GM18511 (cell line): ENCODE measurements at regions not wholly inside any gene's neighbourhood (a gene's known extent, or its start where the extent isn't known, plus 50 kb on each side); places are given as distances from the start of the nearest gene placed in this dataset.
"Not testable (repeated sequence)": the region's sequence is repeated elsewhere in the genome, so short reads cannot be mapped to it uniquely, and the experiment has no call there.

ENCODE experiments used
- ATAC-seq: cut with Tn5 transposase; IDR thresholded peaks from one replicate; pipeline ENCODE4 v1.9.1; 2021; ENCODE audit warnings: mild to moderate bottlenecking, moderate library complexity; ENCODE audit not compliant: unreplicated experiment

DNA sequence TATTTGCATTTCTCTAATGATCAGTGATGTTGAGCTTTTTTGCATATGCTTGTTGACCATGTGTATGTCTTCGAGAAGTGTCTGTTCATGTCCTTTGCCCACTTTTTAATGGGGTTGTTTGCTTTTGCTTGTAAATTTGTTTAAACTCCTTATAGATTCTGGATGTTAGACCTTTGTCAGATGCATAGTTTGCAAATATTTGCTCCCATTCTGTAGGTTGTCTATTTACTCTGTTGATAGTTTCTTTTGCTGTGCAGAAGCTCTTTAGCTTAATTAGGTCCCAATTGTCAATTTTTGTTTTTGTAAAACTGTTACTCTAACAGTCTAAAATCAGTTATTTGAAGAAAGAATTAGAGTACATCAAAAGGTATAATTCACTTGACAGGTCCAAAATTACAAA, 160.6 kb downstream of the LRIG3 start:
- not testable (repeated sequence) for ATAC-seq

DNA sequence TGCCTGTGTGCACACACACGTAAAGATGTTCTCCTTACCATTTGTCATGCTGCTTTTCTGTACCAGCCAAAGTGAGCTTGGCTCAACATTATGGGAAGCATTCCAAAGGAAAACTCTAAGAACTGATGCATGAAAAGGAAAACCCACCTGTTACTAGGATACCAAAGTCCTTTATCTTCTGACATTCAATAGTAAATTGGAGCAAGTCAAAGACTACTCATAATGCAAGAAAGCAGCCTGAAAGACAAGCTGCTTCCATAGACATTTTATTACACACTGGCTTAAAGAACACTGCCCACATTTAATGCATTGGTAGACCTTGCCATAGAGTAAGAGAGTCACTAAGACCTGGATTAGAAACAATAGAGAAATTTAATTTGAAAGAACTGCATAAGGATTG, 159.0 kb downstream of the LRIG3 start:
- ATAC-seq: no peak

- peak; percentile 72 for ATAC-seq
These were observed 156.0 kb downstream of the LRIG3 start for GRCh38 chr12:58764100-58764953.

DNA sequence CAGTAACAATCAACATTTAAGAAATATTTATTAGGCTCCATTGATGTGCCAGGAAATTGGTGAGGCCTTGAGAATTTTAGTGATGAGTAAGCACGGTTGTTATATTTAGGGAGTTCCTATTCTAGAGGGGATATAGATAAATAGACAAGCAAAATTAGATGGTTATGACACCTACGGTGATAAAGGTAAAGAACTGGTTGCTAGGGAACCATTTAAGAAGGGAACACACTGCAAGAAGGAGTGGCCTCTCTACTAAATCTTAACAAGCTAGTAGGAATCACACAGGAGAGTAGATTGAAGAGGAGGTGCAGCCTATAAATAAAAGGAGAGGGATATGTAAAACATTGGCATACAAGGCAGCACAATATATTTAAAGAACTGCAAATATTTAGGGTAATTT, 155.2 kb downstream of the LRIG3 start:
- no peak for ATAC-seq

DNA sequence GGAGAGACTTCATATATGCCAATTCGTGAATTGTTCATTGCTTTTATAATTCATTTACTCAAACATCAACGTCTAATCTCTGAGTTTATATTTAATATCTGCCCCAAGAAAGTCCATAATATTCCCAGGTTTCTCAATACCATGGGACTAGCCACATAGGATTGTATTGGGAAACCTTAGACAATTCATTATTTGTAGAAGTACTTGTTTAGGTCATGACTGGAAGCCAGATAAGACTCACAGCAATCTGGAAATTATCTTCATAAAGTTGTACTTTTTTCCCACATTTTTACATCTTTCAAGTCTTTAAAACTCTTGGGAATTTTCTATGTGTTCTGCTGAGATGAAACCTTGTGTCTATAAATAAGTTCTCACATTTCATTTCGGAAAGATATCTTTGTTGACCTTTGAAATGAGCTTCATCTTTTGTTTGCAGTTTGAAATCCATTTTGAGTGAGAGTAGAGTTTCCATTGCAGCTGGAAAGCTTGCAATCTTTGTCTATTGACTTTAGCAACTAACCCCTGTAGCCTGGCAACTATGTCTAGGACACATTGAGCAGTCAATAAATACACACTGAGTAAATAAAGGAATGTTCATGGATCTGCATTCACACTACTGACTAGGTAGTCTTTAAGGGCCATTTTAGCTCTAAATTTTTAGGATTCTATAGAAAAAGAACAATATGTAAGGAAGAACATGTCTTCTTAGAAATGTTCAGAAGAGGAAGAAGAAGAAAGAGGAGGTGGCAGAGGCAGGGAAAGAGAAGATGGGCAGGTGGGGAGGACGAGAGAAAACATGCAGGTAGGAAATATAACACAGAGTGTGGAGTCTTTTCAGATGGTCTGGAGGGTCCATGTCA, 154.4 kb downstream of the LRIG3 start:
- no peak for ATAC-seq

DNA sequence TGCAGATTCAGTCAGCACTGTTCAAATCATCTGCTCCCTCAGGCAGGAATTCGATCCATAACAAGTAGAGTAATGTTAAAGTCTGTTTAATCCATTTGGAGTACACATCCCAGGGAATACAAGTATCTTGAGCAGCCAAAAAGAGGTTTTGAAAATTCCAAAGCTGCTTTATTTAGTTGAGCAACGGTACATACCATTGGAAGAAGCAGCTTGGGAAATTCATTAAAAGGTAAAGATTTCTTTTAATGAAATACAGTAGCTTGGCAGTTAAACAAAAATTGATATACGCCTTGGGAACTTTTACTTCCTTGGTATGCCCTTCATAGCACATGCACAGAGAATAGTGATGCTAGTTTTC, 153.8 kb downstream of the LRIG3 start:
- no peak for ATAC-seq

DNA sequence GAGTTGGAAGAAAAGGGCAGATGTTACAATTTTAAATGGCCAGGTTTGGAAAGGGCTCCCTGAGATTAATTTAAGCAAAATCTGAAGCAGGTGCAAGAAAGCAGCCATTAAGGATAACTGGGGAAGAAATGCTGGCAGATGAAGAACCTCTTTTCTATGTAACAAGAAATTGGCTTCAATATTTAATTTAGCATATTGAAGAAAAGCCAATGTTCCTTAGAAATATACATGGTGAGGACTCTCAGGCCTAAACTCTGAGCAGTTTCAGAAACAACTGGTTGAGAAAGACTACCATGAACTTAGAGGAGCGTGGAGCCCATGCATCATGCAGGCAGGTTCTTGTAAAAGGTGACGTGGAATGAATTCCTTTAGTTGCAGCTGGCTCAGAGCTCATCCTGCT, 152.8 kb downstream of the LRIG3 start:
- no peak for ATAC-seq

DNA sequence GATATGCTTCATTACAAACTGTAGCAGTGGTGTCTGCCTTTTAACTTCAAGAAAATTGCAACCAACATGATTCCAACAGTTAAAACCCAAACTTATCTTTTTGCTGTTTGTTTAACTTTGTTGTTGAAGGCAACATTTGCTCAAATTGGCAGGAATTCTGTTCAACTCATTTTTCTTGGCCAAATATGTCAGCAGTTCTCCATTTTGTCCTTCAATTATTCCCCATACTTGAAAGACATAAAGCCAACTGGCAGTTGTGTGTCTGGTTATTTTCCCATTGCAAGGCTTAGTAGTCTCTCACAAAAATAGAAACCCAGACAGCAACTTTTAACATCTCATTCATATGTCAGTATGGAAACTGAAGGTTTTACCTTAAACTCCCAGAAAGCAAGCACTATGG, 146.3 kb downstream of the LRIG3 start:
- no peak for ATAC-seq

DNA sequence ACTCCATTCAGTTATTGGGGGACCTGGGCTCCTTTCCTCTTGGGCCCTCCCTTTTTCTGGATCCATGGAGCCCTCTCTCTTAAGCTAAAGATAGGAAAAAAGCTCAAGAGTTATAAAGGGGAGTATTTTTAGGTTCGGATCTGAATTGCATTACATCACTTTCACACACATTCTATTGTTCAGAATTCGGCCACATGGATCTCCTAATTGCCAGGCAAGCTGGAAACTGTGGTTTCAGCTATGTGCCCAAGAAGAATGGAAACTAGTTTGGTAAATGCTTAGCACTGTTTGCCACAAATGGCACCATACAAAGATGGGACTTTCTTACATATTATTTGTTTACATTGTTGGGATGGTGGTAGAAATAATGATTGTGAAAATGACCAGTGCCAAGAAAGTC, 145.6 kb downstream of the LRIG3 start:
- no peak for ATAC-seq

DNA sequence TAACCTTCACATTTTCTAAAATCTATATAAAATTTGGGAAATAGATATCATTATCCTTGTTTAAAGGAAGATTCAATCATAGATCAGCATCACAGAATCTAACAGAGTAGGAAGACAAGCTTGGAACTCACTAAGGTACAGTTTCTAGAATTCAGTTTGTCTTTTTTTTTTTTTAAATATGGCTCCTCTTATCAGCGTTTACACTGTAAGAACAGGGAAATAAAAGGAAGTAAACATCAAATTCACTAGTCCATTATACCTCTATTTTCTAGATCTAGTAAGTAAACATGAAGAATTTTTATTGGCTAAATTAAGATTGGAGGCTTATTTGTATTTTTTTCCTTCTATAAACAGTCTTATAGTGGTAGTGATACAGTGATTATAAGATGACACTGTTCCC, 144.9 kb downstream of the LRIG3 start:
- no peak for ATAC-seq

DNA sequence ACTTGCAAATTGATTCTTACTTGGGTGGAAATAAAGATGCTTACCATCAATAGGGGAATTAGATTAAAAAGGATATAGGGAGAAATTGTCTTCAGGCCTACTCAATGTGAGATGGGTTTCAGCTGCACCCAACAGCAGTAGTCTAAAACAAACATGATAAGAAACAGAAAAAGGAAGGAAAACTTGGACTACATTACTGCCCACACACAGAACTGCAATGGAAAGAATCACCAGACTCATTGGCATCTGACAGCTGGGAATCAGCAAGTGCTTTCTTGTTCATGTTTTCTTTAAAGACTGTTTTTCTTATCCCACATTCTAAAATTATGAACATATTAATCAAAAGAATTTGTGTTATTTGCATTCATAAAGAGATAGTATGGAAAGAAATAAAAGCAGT, 144.2 kb downstream of the LRIG3 start:
- ATAC-seq: no peak

GRCh38 chr12:58777815-58778214, 142.5 kb downstream of the LRIG3 start:
- ATAC-seq: no peak

DNA sequence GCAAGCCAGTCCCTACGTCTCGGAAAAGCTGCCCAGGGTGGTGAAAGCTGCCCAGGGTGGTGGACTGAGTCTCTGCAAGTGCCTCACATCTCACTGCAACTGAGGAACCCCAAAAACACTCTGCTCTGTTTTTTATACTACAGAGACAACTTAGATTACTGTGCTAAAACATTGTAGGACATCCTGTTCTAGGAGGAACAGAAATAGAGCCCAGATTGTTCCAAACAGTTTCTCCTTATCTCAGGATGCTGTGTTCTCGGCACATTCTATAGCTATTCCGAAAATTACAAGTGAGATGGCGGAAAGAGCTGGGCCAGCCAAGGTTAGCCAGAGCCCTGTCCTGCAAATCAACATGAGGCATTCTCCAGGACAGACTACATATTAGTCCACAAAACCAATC, 138.7 kb downstream of the LRIG3 start:
- ATAC-seq: no peak

DNA sequence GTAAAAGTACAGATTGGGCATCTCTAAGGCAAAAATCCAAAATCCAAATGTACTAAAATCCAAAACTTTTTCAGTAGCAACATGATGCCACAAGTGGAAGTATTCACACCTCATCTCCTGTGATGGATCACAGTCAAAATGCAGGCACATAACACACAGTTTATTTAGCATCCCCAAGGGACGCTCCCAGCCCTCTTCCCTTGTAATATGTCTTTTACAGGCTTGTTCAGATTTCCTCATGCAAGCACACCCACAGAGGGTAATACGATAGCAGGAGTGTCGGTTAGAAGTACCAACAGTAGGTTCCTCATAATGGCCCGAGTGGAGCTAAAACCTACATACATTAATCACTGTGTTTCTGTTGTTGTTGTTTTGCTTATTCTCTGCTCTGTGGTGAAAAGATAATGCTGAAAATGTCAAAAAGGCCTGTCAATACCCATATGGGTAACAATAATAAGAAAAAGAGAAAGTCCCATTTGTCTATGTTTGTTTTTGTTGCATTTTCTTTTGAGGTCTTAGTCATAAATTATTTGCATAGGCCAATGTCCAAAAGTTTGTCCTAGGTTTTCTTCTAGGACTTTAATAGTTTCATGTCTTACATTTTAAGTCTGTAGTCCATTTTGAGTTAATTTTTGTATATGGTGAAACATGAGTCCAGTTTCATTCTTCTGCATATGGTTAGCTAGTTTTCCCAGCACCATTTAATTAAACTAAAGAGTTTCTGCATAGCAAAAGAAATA, 133.1 kb downstream of the LRIG3 start:
- ATAC-seq: no peak

GRCh38 chr12:58794859-58795258, 125.4 kb downstream of the LRIG3 start:
- ATAC-seq: no peak

DNA sequence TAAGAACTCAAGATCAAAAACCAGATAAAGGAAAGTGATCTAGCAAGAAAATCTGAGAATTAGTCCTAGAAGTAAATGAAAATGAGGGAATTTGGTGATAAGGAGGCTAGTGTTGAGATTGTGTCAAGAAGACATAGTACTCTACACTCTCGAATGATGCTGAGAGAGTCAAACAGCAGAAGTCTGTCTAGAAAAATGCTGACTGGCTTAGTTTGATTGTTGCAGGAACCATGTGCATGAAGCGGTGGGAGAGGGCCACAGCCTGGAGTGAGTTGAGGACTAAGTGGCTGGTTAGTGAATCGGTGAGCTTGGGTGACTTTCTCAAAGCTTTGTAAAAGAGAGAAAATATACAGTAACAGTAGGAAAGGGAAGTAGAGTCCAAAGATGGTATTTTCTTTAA, 124.5 kb downstream of the LRIG3 start:
- no peak for ATAC-seq

GRCh38 chr12:58801986-58802385, 118.3 kb downstream of the LRIG3 start:
- no peak for ATAC-seq

GRCh38 chr12:58803908-58804307, 116.4 kb downstream of the LRIG3 start:
- ATAC-seq: no peak

- ATAC-seq: peak; percentile 86
These were observed 115.6 kb downstream of the LRIG3 start for GRCh38 chr12:58804749-58805148.

GRCh38 chr12:58809064-58809607, 111.2 kb downstream of the LRIG3 start:
- no peak for ATAC-seq

DNA sequence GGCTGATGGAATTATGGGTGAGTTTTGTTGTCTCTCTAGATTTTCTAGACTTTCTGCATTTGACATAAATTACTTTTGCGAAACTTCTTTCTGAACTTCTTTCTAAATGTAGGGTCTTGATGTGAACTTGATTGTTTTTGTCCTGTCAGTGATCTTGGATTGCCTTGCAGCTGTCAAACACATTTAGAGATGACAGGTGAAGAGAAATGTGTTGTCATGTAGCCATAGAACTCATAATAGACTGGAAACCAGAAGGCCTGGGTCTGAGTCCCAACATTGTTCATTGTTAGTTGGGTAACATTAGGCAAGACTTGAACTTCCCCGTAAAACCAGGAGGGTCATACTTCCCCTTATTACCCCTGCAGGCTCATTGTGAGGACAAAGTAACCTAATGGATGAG, 109.0 kb downstream of the LRIG3 start:
- ATAC-seq: no peak
